Spleen (tissue), 7 donors: ENCODE measurements at regions not wholly inside any gene's neighbourhood (a gene's known extent, or its start where the extent isn't known, plus 50 kb on each side); places are given as distances from the start of the nearest gene placed in this dataset.

ENCODE experiments used
- CTCF ChIP-seq, 11 experiments: fragments of 200-600 bp in 7 of 11; fragments of 450-650 bp in 4 of 11; sonication (generic) in 4 of 11; IDR thresholded peaks in 8 of 11; conservative IDR thresholded peaks in 3 of 11; 1 replicate in 7 of 11; 2 replicates in 4 of 11; pipeline versions ENCODE4 v1.4.0 to v1.8.0; 2016 to 2021; ENCODE audit warnings: antibody characterized with exemption in 11 of 11, inconsistent platforms in 4 of 11, mild to moderate bottlenecking in 1 of 11
- POLR2A ChIP-seq, 3 donors: fragments of 450-650 bp; IDR thresholded peaks; one replicate each; pipeline ENCODE4 v1.5.1; 2017; ENCODE audit warnings: antibody characterized with exemption in 3 of 3, mild to moderate bottlenecking in 1 of 3
- donor health status: DM: no; HTN: no; CAD: no; lungs with moderate emphysema.
- donor health status: DM: no; HTN: no; CAD: no.
- donor health status: DM: no; HTN: no; CAD: no.

GRCh38 chr14:52153939-52154338, 85.1 kb upstream of the NID2 start:
- TF ChIP-seq POLR2A (IDR thresholded peaks at IDR 0.05) (no peak), CTCF (IDR thresholded peaks at IDR 0.05 in 8 of 11, conservative IDR thresholded peaks at IDR 0.05 in 3 of 11) (no peak)
